ENCODE measurements at regions not wholly inside any gene's neighbourhood (a gene's known extent, or its start where the extent isn't known, plus 50 kb on each side); places are given as distances from the start of the nearest gene placed in this dataset.

- H3K4me1 ChIP-seq (replicated peaks in 1 of 4; ENCODE audit: control insufficient read depth in 3 of 4, insufficient read depth in 4 of 4, low read length in 3 of 4): peaks cover 0 to 2% (median 0%) of the 10 kb centered on the region in 4 experiments; a peak in 2 of 7 replicates
- WGBS, 2 experiments (ENCODE audit: extremely low coverage in 1 of 2, insufficient coverage in 1 of 2, insufficient read length in 1 of 2, insufficient replicate concordance in 2 of 2, low coverage in 1 of 2, low lambda C conversion rate in 2 of 2, missing lambda C conversion rate in 1 of 2): 96% methylated on average over 6 of the region's 6 CpGs; no CpG with 5 or more reads in 1 of the 2 experiments
- no peak overlapping the region for H2BK5ac ChIP-seq (ENCODE audit: low read depth, low read length)
- H3K9ac ChIP-seq (replicated peaks in 1 of 4; ENCODE audit: extremely low read depth in 1 of 4, low read depth in 3 of 4, low read length in 3 of 4): no peak overlapping the region
- H4K5ac ChIP-seq (ENCODE audit: insufficient read length, low read depth, low read length): no peak overlapping the region
- H3K4me2 ChIP-seq (ENCODE audit: insufficient read depth in 1 of 2, low read depth in 2 of 2, low read length in 2 of 2): no peak overlapping the region
- H3K4me3 ChIP-seq (ENCODE audit: extremely low read depth in 1 of 4, insufficient read depth in 2 of 4, low read depth in 3 of 4, low read length in 4 of 4): no peak overlapping the region
- CTCF ChIA-PET (ENCODE audit: partially characterized antibody): interaction anchor here (0.9 kb wide), 1 partner anchor 33 kb away, joined by 3 read pairs; no protein-coding TSS in a partner anchor
- no peak overlapping the region for H3K23ac ChIP-seq (ENCODE audit: insufficient read length)
- no peaks in the 10 kb centered on the region for H3K9me3 ChIP-seq (ENCODE audit: insufficient read depth in 2 of 2, low read depth in 1 of 2, low read length in 1 of 2)
- H3K4ac ChIP-seq (replicated peaks; ENCODE audit: insufficient read length, low read depth, low read length): no peak overlapping the region
- H3K14ac ChIP-seq (ENCODE audit: insufficient read length): no peak overlapping the region
- H3K27ac ChIP-seq (ENCODE audit: low read depth, low read length): no peak overlapping the region
- POLR2A ChIA-PET (ENCODE audit: partially characterized antibody): no interaction called here
- H2BK15ac ChIP-seq (ENCODE audit: low read length): no peak overlapping the region
- no peak overlapping the region for H2BK20ac ChIP-seq (ENCODE audit: low read length)
- no peaks in the 10 kb centered on the region for H3K36me3 ChIP-seq (ENCODE audit: control insufficient read depth in 2 of 4, insufficient read depth in 4 of 4, low read length in 3 of 4)
- FAIRE-seq (no peak), DNase-seq (ENCODE audit: low read depth in 1 of 2, low spot score in 2 of 2) (no peak)
- peaks cover 3% of the 10 kb centered on the region; the same call in 1 of the 2 replicates for H3K23me2 ChIP-seq (ENCODE audit: low read depth, low read length)
- no peak overlapping the region for H3K18ac ChIP-seq (ENCODE audit: extremely low read depth, low read length)
- H2AFZ ChIP-seq (ENCODE audit: low read length): no peak overlapping the region
- H2BK120ac ChIP-seq (replicated peaks; ENCODE audit: low read depth, low read length): no peak overlapping the region
- no peak overlapping the region for H2BK12ac ChIP-seq (ENCODE audit: low read depth, low read length)
- no peak overlapping the region for H4K8ac ChIP-seq (ENCODE audit: extremely low read depth, insufficient read depth, low read length)
- H3K27me3 ChIP-seq (replicated peaks in 1 of 4; ENCODE audit: control insufficient read depth in 3 of 4, extremely low read depth in 1 of 4, insufficient read depth in 3 of 4, low read length in 3 of 4): no peaks in the 10 kb centered on the region; a peak in 1 of 7 replicates
- H3K56ac ChIP-seq (replicated peaks; ENCODE audit: insufficient read length, low read depth, low read length): no peak overlapping the region
- H4K91ac ChIP-seq (replicated peaks; ENCODE audit: insufficient read length, low read length): no peak overlapping the region
- H4K20me1 ChIP-seq (replicated peaks in 1 of 2; ENCODE audit: control insufficient read depth in 1 of 2, insufficient read depth in 2 of 2, low read length in 2 of 2): no peaks in the 10 kb centered on the region
- no peak overlapping the region for H2AK5ac ChIP-seq (ENCODE audit: low read depth, low read length)
- no peaks in the 10 kb centered on the region for H3K79me2 ChIP-seq (ENCODE audit: control insufficient read depth in 1 of 2, insufficient read depth in 2 of 2, low read length in 2 of 2)
- H3K79me1 ChIP-seq (ENCODE audit: low read depth, low read length): no peaks in the 10 kb centered on the region
- no peak for TF ChIP-seq EGR1 (IDR thresholded peaks at IDR 0.05; ENCODE audit: borderline replicate concordance, low read depth, low read length)
- TF ChIP-seq BRCA1 (IDR thresholded peaks at IDR 0.05; ENCODE audit: low read depth, low read length): no peak
Observed at GRCh38 chr1:91133248-91133647, 111.4 kb upstream of the ZNF644 start.

All from H1 (cell line).